AG09319 (cell line): ENCODE measurements at regions not wholly inside any gene's neighbourhood (a gene's known extent, or its start where the extent isn't known, plus 50 kb on each side); places are given as distances from the start of the nearest gene placed in this dataset.

Source experiments
- DNase-seq: peaks from one replicate; pipeline ENCODE4 v3.0.0-alpha.2; 2010; ENCODE audit warnings: low read depth; ENCODE audit errors: extremely low read depth
- TF ChIP-seq, protein P1 (sequence below): IDR thresholded peaks from 2 replicates; pipeline ENCODE4 v1.5.1; 2011; ENCODE audit warnings: low read depth, mild to moderate bottlenecking, inconsistent platforms, low read length, moderate library complexity

DNA sequence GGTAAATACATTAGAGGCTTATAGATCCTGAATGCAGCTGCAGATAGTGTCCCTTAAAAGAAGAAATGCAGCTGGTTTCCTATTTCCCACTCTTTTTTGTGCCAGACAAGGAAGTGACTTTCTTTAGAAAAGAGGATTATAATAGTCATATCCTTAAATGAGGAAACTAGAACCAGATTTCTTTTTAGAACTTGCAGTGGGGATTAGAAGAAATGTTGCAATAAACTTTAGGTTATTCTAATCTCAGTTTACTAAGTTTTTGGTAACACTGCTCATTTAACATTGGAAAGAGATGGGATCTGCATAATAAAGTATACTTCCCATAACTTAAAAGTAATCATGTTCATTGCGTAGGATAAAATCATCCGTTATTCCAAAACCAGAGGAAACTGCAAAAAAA, 101.9 kb downstream of the SLIT2 start:
- TF ChIP-seq, protein P1, sequence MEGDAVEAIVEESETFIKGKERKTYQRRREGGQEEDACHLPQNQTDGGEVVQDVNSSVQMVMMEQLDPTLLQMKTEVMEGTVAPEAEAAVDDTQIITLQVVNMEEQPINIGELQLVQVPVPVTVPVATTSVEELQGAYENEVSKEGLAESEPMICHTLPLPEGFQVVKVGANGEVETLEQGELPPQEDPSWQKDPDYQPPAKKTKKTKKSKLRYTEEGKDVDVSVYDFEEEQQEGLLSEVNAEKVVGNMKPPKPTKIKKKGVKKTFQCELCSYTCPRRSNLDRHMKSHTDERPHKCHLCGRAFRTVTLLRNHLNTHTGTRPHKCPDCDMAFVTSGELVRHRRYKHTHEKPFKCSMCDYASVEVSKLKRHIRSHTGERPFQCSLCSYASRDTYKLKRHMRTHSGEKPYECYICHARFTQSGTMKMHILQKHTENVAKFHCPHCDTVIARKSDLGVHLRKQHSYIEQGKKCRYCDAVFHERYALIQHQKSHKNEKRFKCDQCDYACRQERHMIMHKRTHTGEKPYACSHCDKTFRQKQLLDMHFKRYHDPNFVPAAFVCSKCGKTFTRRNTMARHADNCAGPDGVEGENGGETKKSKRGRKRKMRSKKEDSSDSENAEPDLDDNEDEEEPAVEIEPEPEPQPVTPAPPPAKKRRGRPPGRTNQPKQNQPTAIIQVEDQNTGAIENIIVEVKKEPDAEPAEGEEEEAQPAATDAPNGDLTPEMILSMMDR = no peak
- DNase-seq = no peak

DNA sequence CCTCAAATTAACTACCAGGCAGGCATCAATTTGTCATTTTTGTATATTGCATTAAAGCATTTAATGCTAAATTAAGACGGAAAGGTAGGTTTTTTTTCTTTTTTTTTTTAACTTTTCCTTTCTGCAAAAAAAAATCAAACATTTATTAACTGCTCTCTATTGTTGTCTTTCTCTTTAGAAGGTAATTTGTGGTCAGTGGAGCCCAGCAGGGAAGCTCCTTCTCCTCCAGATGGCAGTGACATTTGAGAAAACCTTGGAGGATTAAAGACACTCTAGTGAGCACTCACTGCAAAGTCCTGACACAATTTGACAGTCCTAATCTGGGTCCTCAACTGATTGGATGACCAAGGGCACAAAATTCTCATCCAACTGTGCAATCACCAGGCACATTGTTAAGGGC, 102.4 kb downstream of the SLIT2 start:
- TF ChIP-seq, protein P1 = no peak; the same call in 1 of the 2 replicates
- DNase-seq = no peak

DNA sequence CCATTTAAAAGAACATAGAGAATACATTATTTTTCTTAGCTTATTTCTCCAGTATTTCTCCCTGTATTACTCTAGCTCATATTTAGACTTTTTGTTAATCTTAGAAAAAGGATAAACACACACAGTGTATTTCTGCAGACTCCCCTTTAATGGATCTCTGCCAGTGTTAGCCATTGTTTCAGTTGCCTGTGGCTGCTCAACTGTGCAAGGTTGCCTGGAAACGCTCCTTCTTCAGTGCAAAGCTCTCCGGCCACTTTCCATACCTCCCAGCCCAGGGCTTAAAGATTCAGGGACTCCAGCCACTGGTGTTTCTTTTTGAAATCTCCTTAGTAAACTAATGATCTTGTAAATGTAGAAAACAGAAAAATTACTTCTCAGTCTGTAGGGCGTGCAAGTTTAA, 104.9 kb downstream of the SLIT2 start:
- TF ChIP-seq, protein P1 = no peak
- DNase-seq = no peak

DNA sequence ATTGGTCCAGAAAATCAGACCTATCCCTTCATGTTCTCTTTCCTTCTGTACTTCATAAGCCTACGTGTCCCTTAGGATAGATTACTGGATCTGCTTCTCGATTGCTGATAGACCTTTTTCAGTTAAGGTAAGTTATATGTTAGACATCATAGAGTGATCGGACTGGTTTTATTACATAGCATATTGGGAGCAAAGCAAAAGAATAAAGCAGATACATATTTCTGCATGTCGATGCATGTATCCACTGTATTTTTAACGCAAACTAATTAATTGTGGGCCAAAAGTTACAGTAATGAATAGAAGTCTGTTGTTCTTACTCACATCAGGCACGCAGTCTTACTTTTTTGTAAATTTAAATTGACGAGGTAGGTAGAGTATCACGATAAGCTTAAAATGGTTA, 106.4 kb downstream of the SLIT2 start:
- no peak for DNase-seq
- TF ChIP-seq, protein P1 = no peak

DNA sequence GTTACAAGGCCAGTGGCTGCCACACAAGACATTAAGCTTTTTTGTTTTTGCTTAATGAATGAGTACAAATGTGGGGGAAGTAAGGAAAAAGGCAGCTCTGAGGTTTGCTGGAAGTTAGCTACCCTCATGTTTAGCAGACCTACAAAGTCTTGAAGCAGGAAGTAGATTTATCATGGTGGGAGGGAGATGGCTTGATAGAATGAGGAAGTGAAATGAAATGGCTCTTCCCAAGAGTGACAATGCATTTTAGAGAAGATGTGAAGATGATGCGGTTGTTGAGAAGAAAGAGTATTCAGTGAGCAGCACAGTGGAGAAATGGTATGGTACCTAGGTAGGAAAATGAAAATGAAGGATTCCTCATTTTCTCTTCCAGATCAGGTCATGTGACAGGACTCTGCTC, 108.0 kb downstream of the SLIT2 start:
- TF ChIP-seq, protein P1 = no peak
- DNase-seq = no peak

DNA sequence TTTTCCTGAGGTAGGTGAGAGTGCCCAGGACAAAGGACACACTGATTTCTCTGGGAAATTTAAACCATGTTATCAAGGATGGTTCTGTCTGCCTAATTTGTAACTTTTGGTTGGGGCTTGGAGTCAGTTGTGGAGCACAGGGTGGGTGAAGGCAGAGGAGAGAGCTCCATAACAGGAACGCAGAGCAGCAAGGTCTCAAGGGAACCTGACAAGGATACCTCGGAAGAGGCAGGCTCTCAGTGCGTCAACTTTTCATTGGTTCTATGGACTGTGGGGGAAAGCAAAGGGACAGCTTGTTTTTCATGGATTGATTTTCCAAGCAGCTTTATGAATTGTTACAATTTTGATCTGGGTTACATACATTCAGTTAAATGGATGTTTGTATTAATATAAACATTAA, 110.4 kb downstream of the SLIT2 start:
- TF ChIP-seq, protein P1 = no peak
- DNase-seq = no peak

DNA sequence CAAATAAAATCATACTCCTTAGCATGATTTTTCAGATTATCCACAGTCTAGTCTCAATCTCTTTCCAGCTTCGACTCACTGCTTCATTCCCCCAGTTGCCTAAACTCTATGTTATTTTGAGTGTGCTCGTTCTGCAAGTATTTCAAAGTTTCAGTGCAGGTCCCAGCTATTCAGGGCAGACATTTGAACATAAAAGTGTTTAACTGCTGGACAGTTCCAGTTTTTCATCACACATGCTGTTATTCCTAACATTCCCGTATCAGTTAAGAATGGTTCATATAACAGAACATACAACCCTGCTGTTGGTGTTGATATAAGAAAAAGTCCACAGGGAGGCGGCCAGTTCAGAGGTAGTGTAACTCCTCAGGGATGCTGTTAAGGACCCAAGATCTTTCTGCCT, 113.3 kb downstream of the SLIT2 start:
- no peak for DNase-seq
- TF ChIP-seq, protein P1 = no peak

DNA sequence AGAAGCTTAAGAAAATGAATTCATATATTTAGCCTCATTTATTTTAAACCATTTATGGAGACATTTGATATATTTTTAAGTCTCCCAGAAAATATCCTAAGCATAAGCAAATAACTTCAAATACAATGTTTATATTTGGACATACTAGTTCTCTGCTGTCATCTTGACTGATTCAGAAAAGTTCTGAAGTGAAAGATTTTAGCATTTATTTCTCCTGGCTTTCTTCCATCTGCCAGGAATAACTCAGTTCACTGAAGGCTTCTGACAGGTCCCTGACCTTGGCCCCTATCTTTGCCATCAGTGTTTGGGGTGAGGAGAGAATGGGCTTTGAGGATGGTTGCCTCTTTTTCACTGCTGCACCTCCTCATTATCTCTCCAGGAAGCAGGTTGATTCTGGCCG, 115.7 kb downstream of the SLIT2 start:
- no peak for DNase-seq
- TF ChIP-seq, protein P1 = no peak
